ENCODE measurements at regions not wholly inside any gene's neighbourhood (a gene's known extent, or its start where the extent isn't known, plus 50 kb on each side); places are given as distances from the start of the nearest gene placed in this dataset.

DNA sequence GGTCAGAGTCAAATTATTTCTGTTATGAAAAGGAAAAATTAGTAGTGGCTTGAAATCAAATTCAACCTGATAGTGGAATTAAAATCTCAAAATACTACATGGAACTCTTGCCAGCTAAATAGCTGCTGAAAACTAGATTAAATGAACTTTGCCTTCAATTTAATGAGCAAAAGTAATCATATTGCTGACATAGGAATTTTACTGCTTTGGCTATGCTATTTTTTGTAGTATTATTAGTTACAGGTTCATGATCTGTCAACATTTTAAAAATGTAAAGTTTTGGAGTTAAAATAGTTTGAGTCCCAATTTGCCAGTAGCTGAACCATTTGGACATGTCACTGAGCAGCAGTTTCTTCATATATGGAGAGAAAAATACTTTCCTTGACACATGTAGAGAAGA is 81.4 kb downstream of the RERGL start:
- Histone ChIP-seq H3K4me1 (no peaks in the 10 kb centered on the region), H3K36me3 (ENCODE audit: insufficient read depth in 1 of 2, low read depth in 1 of 2) (no peaks in the 10 kb centered on the region), H3K9me3 (no peaks in the 10 kb centered on the region), H3K27ac (no peak overlapping the region), H3K4me3 (no peak overlapping the region), H3K27me3 (ENCODE audit: insufficient read depth in 3 of 3, low read length in 2 of 3) (no peaks in the 10 kb centered on the region)
- TF ChIP-seq, protein P1, sequence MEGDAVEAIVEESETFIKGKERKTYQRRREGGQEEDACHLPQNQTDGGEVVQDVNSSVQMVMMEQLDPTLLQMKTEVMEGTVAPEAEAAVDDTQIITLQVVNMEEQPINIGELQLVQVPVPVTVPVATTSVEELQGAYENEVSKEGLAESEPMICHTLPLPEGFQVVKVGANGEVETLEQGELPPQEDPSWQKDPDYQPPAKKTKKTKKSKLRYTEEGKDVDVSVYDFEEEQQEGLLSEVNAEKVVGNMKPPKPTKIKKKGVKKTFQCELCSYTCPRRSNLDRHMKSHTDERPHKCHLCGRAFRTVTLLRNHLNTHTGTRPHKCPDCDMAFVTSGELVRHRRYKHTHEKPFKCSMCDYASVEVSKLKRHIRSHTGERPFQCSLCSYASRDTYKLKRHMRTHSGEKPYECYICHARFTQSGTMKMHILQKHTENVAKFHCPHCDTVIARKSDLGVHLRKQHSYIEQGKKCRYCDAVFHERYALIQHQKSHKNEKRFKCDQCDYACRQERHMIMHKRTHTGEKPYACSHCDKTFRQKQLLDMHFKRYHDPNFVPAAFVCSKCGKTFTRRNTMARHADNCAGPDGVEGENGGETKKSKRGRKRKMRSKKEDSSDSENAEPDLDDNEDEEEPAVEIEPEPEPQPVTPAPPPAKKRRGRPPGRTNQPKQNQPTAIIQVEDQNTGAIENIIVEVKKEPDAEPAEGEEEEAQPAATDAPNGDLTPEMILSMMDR (IDR thresholded peaks at IDR 0.05) = no peak
- no peak for ATAC-seq
- intact Hi-C loops (cut with DNase I) = no loop called here
- no peak for DNase-seq

DNA sequence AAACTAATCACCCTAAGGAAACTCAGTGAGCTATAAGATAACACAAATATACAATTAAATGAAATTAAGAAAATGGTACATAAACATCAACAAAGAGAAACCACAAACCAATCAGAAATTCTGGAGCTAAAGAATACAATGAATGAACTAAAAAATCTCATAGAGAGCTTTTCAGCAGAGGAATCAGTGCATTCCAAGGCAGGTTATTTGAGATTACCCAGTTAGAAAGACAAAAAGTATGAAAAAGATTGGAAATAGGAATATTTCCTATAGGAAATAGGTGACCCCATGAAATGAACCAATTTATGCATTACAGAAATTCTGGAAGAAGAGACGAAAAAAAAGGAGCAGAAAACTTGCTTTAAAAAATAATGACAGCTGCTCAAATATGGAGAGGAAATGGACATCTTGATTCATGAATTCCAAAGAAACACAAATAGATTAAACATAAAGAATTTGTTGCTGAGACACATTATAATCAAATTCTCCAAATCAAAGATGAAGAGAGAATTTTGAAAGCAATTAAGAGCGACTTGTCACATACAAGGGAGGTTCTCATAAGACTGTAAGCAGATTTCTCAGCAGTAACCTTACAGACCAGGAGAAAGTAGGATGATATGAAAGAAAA is 90.7 kb downstream of the RERGL start:
- H3K4me1 ChIP-seq = no peaks in the 10 kb centered on the region
- DNase-seq (no peak), ATAC-seq (no peak)
- TF ChIP-seq, protein P1 (IDR thresholded peaks at IDR 0.05) = no peak
- no peaks in the 10 kb centered on the region for H3K36me3 ChIP-seq (ENCODE audit: insufficient read depth in 1 of 2, low read depth in 1 of 2)
- H3K4me3 ChIP-seq = no peak overlapping the region
- peaks cover 25% of the 10 kb centered on the region for H3K9me3 ChIP-seq
- WGBS, 3 donors = 69 to 78% (median 71%) methylated on average over 2 of the region's 2 CpGs
- H3K27me3 ChIP-seq (ENCODE audit: insufficient read depth in 3 of 3, low read length in 2 of 3) = no peaks in the 10 kb centered on the region
- H3K27ac ChIP-seq = no peak overlapping the region
- intact Hi-C loops (cut with DNase I) = no loop called here

DNA sequence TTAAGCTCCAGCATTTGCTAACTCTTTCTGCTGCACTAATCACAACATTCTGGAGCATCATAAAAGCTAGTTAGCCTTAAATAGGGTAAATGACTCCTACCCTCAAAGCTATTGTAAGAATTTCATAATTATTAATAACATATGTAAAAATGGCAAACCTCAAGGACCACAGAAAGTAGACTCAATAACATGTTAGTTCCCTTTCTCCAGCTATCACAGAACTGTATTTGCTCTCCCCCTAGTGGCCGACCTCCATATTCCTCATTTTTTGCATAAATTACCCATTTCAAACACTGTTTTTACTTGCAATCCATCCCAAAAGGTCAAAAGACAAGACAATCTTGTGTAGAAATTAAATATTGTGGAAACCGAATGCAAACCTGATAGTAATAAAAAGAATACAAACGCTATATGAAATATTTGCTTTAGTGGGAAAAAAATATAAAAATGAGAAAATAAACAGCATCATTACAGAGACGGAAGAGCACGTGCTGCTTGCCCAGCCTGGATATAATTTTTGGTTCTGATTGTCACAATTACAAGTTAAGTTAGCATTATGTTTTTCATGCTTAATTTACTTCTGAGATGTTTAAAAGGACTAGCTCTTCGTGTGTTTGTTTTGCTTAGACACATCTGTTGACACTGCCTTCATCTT is 97.9 kb downstream of the RERGL start:
- DNase-seq (no peak), ATAC-seq (no peak)
- intact Hi-C loops (cut with DNase I) = no loop called here
- no peaks in the 10 kb centered on the region for H3K4me1 ChIP-seq
- H3K4me3 ChIP-seq = no peak overlapping the region
- H3K27ac ChIP-seq = no peak overlapping the region
- H3K36me3 ChIP-seq (ENCODE audit: insufficient read depth in 1 of 2, low read depth in 1 of 2) = no peaks in the 10 kb centered on the region
- H3K27me3 ChIP-seq (ENCODE audit: insufficient read depth in 3 of 3, low read length in 2 of 3) = no peaks in the 10 kb centered on the region
- TF ChIP-seq, protein P1 (IDR thresholded peaks at IDR 0.05) = peak; percentile 37
- no peaks in the 10 kb centered on the region for H3K9me3 ChIP-seq
- 35 to 41% (median 39%) methylated on average over 6 of the region's 6 CpGs for WGBS, 3 donors

DNA sequence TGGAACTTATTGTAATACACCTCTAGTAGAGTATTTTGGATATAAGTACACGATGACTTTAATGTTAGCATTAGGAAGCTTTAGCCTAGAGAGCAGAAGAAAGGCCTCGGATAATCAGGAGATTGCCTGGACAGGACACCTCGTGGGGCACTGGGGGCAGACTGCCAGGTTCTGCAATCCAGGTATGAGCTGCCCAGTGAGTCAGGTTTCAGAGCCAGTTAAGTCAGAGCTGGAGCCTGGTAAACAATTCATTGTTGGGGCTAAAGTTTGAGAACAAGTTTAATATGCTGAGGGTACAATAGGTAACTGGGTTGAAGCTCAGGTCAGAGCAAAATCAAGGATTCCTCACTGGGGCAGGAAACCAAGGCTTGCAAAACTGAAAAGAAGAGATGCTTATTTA is 107.4 kb downstream of the RERGL start:
- 64 to 79% (median 66%) methylated on average over 3 of the region's 3 CpGs for WGBS, 3 donors
- DNase-seq = no peak

More for the DNA sequence above, 107.4 kb downstream of the RERGL start:
- no peak for ATAC-seq
- TF ChIP-seq, protein P1 (IDR thresholded peaks at IDR 0.05) = no peak
- intact Hi-C loops (cut with DNase I) = no loop called here
- no peaks in the 10 kb centered on the region for H3K9me3 ChIP-seq
- no peak overlapping the region for H3K4me3 ChIP-seq
- H3K27ac ChIP-seq = no peak overlapping the region
- H3K27me3 ChIP-seq (ENCODE audit: insufficient read depth in 3 of 3, low read length in 2 of 3) = no peaks in the 10 kb centered on the region
- no peaks in the 10 kb centered on the region for H3K4me1 ChIP-seq
- no peaks in the 10 kb centered on the region for H3K36me3 ChIP-seq (ENCODE audit: insufficient read depth in 1 of 2, low read depth in 1 of 2)
